RPMI8226 (cell line): ENCODE measurements at regions not wholly inside any gene's neighbourhood (a gene's known extent, or its start where the extent isn't known, plus 50 kb on each side); places are given as distances from the start of the nearest gene placed in this dataset.

Source experiments
- DNase-seq: peaks from one replicate; pipeline ENCODE4 v3.0.0-alpha.2; 2015

DNA sequence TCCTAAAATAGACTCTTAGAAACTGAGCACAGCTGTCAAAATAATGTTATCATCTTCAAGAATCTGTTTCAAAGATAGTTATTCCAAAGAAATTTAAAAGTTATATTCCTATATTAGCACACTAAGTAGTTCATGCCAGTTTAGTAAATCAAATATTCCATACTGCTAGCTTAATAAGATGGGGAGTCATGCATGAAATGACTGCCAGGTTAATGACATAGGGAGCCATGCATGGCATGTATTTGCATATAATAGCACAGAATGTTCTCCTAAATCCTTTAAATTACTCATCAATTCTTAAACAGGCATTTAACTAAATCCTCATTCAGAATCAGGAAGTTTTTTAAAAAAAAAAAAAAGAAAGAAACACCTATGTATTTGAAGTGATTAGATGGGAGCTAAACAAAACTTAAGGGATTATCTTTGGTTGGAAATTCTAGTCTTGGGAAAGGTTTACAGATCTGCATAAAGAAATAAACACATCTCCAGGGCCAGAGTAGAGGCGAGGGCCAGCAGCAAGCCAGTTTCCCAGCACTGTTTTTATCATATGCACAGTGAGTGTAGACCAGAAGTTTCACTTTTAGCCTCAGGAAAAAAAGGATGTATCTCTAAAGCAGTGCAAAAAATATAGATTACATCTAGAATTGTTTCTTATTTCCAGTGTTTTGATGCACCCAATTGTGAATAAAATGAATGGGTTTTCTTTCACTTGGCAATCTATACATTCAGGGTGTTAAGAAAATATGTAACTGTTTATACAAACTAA, 366.4 kb upstream of the AGTR1 start:
- no peak for DNase-seq

DNA sequence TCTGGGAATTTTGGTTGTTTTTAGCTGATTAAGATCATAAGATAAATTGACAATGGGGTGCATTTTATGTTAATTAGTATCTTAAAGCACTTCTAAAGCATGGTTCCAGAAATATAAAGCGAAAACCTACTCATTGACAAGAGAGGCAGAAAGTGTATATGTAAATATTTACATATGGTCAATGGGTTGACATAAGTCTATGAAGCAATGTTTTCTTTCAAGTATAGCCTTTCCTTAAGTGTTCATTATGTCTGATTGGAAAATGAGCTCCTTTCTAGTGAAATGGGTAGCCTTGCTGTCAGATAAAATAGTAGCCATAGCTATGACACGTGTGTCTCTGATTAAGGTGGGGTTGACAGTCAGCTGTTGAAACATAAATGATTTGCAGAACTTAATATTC, 365.2 kb upstream of the AGTR1 start:
- DNase-seq: no peak

DNA sequence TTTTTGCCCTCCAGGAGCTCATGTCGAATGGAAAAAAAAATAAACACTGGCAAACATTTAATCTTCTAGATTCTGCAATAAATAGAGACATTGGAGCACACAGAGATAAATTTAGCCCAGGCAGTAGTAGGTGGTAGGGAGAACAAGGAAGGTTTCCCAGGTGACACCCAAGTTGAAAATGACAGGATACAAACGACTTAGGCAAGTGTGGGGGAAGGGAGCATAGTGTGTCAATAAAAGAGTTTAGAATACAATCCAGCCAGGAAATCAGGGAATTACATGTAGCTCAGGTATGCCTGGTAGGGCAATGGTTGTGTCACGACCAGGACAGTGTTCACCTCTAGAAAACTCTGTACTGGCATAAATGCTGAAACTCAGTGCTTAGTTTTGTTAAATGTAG, 364.6 kb upstream of the AGTR1 start:
- no peak for DNase-seq

DNA sequence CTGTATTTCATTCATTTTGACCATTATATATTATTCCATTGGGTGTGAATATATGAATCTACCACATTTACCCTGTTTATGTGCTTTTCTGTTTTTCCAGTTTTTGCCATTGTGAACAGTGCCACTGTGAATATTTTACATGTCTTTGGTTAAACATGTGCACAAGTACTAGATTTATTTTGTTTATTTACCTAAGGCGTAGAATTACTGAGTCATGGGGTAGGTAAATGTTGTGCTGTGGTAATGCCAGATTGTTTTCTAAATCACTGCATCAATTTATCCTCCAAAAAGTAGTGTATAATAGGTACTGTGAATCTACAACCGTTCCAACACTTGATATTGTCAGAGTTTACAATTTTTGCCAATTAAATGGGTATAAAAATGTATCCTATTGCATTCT, 362.1 kb upstream of the AGTR1 start:
- DNase-seq: no peak

DNA sequence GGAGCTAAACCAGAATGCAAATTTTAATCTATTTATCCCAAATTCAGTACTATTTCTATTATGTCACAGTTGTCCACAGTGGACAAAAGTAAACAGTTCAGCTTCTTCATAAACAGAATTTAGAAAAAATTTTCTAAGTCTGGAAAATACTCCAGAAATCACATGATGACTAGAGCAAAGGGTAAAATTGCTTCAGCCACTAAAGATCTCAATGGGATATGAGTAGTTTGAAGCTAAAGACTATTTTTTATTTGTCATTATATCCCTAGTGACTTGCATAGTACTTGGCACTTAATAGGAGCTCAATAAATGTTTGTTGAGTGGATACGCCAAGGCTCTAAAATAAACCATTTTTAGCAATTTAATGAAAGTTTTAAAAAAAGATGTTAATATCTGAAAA, 354.3 kb upstream of the AGTR1 start:
- no peak for DNase-seq

DNA sequence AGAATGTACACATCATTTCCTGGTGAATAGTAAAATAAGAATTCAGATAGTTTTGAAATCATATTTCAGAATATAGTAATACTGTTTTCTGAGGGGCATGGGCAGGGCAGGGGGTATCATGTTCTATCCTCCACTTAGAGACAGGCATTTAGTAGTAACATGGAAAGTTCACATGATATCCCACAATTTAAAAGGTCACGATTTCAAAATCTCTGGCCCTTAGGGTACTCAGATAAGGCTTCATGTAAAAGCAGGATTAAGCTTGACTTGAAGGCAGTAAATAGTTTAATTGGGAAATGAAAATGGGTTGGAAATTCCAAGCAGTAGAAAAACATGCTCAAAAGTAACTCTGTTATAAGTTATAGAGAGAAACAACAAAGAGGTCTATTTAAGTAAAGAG, 353.2 kb upstream of the AGTR1 start:
- no peak for DNase-seq

DNA sequence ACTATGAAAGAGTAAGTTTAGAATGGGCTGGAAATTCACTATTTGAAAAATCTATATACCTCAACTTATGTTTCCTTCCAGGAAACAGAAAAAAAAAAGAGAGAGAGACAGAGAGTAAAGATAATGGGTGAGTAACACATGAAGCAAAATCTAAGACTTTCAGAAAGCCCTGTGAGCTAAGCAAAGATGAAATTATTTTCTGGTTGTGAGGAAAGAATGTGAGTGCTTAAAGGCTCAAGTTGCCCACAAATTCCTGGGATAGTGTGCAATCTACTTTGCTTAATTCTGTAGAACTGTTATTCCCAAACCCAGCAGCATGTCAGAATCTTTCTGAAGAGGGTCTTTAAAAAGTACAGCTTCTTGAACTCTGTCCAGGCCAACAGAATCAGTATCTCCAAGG, 337.7 kb upstream of the AGTR1 start:
- DNase-seq: no peak

DNA sequence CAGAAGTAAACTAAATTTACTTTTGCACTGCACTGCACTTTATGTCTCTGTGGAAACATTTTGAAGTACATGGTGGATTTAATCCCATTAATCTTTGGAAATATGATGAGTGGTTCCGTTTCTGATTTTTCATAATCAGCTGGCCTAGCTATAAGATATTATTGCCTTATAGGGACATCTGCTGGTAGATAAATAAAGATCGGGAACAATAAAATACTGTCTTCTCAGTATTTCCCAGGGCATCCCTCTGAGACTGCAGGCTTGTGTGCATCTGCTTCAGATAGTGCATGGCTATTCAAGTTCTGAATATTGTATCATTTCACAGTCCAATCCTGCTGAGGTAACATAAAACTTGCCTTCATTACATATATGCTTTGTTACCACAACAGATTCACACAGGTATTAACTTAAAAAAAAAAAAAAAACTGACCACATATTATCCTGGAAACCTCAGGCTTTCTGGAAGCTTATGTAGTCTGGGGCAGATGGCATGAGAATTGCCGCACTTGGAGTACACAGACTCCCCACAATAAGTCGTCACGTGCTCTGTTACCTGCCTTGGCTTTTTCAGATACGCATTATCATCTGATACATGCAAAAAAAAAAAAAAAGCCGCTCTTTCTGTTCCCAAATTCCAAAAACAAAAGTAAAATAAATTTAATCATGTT, 330.8 kb upstream of the AGTR1 start:
- peak; percentile 33 for DNase-seq

DNA sequence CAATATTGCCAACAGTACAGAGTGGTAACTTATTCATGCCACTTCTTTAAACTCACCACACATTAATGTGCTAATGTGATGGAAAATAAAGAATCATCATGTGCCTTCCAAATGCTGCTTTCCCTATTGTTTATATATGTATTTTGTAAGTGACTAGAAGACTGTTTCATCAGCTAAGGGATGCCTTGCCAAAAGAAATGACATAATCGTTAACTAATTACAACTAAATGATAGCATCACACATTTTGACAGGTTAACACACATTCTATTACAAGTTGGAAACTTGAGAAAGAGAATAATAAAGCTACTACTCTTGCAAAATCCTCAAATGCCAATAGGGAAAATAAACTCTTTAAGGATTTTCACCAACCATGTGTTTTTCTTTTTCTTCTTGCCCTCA, 329.9 kb upstream of the AGTR1 start:
- DNase-seq: no peak

DNA sequence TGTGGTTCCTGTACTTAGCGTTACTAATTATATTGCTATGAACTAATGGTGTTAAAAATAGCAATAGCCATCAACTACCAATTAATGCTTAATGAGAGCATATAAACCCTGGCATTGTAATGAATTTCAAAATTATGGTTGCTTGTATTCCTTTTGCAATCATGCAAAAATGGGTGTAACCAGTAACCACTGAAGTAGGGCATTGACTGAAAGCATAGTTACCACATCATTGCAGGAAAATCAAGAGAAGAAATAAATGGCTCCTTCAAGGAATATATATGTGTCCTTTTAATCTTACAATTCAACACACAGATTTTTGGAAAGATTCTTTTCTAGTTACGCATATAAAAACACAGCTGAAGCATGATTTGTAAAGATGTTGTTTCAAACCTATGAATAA, 328.3 kb upstream of the AGTR1 start:
- no peak for DNase-seq

DNA sequence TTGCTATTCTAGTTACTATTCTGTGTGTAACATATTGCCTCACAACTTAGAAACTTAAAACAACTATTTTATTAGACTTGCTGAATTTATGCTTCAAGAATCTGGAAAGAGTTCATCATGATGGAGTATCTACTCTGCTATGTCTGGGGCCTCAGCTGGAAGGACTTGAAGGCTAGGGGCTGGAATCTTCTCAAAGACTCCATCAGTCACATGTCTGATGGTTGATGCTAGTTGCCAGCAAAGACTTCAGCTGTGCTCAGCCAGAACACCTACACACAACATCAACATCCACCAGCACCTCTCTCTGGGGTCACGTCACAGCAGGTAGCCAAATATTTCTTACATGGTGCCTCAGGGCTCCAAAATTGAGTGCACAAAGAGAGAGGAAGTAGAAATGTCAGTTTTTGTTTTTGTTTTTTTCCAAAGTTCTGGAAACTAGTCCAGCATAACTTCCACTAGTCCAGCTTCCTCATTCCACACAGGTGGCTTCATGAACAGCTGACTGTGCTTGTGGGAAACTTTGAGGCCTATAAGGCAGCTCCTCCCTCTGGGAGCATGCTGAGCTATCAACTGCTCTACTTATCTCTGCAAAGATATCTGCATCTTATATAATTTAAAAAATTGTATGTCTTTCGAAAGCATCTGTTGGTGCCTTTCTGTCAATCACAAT, 325.4 kb upstream of the AGTR1 start:
- no peak for DNase-seq

DNA sequence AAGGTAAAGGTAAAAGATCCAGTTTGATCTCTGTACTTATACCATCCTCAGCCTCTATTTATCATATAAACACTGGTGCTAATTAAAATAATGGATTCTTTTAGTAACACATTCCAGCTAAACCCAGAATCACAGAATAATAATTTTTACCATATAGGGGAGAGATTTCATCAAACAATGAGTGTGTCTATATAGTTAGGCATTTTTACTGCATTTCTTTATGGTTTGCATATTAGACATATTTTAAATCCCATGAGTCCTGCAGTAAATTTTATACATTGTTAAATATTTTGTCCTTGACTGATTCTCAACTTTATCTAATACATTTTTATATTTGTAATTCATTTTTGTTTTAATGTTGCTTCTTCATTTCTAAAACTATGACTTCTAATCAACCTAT, 323.7 kb upstream of the AGTR1 start:
- no peak for DNase-seq

DNA sequence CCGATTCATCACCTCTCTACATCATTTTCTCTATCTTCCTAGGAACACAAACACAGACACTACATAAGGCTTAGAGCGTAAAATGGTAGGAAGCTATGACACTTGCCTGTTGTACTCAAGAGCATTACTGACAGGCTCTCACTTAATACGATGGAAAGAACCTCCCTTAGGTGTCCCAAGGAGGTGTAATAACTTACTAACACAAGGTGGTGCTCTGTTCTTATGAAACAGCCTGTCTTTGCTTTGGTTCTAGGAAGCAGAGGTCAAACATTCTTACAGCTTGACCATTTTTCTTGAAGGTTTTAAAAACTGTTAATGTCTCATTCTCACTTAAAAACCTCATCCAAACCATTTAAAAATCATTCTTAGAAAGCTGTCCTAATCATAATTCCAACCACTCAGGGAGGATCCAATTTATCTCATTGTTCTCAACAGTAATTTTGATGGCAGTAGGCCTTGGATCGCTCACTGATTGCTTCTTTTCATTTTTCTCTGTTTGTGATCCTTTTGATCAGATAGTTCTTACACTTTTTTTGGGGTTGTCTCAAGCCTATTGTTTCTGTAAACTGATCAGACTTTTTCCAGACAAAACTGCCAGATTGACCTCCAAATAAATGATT, 317.8 kb upstream of the AGTR1 start:
- DNase-seq: peak; percentile 65

DNA sequence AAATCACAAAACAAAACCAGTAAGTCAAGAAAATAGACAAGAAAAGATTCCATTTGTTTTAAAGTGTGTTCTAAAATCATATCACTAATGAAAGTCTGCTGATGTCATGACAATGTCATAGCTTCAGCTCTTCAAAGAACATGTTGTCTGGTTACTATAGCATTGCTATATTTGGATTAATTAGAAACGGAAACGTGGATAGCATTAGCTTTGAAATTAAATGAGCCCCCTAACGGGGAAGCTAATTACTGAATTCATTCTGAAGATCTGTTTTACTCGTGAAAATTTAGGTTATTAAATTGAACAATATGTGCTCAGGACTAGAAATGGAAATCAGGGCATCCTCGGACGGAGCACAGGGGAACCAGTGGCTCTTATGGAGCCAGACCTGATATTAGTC, 316.7 kb upstream of the AGTR1 start:
- no peak for DNase-seq

DNA sequence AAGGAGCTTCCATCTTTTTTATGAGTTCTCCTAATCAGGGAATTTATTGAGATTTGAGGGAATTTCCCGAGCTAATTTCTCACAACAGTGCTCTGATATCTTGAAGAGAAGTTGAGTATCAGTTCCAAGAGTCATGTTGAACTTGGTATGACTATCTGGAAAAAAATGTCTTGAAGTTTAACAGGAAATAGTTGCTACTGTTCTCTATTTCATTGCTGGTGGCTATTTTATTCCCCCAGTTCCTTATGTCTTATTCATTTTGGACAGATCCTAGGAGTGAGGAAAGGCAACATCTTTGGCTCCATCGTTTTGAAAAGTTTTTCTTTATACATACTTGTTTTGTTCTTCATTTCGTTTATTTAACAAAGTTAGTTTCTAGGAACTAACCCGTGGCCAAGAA, 307.8 kb upstream of the AGTR1 start:
- no peak for DNase-seq

DNA sequence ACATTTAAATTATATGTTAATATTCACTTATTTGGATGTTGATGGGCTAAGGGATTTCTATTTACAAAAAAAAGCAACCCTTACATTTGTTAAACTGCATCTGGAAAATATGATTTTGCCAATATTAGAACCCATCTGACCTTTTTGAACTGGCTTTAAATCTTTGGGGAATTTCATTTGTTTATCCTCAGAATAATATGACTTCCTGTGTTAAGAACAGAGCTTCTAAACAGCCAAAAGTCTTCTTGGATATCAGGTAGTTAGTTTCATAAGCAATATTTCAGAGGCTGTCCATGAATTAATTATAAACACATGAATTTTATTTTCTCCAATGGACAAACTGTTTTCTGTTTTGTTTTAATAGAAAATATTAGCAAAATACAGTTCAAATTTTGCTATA, 301.9 kb upstream of the AGTR1 start:
- DNase-seq: no peak

DNA sequence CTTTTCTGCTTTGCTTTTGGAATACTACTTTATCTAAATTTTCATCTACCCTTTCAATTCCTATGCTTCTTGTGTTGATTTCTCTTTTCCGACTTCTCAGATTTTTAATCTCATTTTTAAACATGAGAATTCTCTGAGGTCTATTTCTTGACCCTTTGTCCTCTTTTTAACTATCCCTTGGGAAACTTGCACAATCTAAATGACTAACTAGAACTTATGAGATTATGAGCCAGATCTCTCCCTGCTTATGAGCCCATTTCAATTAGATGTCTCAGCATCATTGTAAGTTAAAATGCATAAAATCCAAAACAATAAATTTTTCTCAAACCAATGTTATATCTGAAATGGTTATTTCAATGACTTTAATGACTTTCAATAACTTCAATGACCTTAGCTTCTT, 296.9 kb upstream of the AGTR1 start:
- no peak for DNase-seq

DNA sequence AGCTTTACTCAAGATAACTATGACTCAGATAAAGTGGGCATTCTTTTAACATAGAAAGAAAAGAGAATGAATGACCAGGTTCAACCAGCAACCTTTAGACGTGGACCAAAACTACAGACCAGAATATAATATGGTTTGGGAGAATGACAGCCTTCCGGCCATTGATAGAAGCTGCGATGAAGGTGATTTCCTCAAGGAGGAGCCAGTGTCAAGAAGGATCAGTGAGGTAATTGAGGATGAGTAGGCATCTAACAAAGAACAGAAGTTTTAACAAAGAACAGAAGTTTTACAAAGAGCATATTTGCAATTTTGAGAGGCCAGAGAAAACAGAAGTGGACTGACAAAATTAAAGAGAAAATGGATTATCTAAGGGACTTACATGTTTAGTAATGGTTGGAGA, 289.0 kb upstream of the AGTR1 start:
- DNase-seq: no peak

DNA sequence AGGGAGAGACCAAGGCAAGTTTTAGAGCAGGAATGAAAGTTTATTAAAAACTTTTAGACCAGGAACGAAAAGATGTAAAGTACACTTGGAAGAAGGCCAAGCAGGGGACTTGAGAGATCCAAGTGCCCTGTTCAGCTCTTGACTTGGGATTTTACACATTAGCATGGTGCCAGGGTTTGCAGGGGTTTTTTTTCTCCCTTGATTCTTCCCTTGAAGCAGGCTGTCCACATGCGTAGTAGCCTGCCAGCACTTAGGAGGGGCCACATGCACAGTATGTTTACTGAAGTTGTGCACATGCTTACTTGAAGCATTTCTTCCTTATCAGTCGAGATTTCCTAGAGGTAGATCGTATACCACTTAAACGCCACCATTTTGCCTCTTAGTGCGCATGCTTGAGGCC, 277.5 kb upstream of the AGTR1 start:
- DNase-seq: no peak

DNA sequence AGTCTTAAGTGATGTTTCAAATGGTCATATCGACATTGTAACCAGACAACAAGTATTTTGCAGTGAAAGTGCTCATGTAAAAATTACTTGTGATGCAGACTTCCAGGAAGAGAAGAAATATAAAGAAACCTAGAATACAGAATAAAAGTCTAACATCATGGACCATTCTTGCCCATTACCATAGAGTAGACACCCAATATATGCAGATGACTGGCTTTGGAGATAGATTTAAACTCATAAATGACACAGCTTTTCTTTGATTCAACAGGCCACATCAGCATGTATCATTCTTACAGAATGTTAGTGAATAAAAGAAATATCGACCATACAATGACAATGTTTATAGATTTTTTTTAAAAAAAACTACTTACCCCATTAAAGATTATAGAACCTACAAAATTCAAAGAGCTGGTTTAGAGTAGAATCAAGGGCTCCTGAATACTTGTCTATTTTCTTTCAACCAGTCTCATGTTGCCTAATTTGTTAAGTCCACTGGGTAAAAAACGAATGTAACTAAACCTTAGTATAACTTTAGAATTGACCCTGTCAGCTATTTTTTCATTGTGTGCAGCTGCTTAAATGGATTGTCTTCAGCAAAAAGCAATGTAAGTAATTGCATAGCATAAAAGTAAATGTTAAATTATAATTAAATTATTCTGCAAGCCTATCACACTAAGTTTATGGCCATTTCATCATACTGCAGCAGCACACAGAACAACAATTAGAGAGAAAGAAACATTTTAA, 268.7 kb upstream of the AGTR1 start:
- DNase-seq: no peak

DNA sequence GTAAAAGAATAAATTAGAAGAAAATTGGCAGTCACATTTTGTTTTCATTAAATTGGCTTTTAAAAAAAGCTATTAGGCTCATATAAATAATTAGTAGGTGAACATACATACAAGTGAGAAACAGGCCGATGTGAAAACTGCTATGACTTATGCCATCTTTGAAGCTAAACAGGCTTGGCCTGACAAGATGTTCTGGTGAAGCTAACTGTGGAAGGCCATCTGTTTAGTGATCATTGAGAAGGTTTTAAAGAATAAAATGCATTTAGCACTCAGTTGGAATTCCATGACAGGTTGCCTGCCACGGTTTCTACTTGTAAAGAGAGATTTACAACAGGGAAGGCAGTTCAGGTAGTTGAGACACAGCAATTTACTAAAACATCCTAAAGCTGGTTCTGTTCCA, 264.0 kb upstream of the AGTR1 start:
- DNase-seq: no peak

DNA sequence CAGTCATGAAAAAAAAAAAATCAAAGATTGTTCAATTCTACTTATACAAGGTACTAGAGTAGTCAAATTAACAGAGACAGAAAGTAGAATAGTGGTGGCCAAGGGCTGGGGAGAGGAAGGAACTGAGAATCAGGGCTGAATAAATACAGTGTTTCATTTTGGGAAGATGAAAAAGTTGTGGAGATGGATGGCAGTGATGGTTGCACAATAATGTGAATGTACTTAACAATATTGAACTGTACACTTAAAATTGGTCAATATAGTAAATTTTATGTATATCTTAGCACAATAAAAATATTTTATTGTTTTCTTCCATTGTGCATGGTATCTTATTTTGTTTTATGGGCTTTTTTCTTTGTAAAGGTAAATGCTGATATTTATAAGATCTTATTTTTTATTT, 262.2 kb upstream of the AGTR1 start:
- DNase-seq: no peak

DNA sequence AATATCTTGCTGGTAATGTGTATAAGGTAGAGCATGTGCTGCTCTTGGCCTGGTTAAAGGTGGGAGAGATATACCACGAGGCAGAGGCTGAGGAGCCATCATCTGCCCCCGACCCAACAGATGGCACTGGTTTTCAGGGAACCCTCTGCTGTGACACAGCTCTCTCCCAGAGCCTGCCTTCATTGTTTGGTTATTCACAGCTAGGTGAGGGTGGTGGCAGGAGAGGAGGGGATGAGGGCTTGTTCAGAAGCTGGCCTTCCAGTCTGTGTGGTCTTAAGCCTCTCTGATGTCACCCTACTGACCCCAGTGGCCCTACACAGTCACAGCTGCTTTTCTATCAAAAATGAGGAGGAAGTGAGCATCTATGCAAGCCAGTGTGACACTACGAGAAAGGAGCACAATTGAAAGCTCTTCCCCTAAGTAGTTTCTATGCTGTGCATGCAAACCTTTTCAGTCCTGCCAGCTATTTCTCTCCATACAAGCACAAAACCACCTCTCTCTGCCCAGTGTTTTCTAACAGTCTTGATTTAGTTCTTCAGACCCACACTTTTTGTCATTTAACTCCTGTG, 258.4 kb upstream of the AGTR1 start:
- no peak for DNase-seq
